HG02798 (cell line): ENCODE measurements at regions not wholly inside any gene's neighbourhood (a gene's known extent, or its start where the extent isn't known, plus 50 kb on each side); places are given as distances from the start of the nearest gene placed in this dataset.

Source experiments
- ATAC-seq: cut with Tn5 transposase; IDR thresholded peaks from one replicate; pipeline ENCODE4 v1.9.1; 2021; ENCODE audit warnings: mild to moderate bottlenecking; ENCODE audit not compliant: unreplicated experiment, poor library complexity

- ATAC-seq: no peak
Measured at GRCh38 chr2:8170552-8171327, 511.1 kb upstream of the ID2 start.

DNA sequence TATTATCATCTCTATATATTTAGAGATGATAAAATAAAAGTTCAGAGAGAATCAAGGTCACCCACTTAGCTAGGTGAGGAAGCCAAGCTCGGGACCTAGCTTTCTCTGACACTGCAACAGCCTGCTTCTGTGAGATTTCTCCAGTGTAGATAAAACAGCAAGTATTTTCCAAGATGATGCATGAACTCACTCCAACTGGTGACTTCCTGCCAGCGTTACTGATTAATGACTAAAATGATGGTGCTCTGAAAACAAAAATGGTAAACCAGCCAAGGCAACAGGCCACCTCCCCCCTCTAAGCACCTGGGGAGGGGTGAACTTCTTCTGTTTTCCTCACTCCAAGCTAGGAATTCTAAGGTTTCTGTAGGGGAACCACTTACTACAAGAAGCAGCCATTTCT lies 510.2 kb upstream of the ID2 start:
- no peak for ATAC-seq

- ATAC-seq: no peak
Measured at GRCh38 chr2:8172661-8173060, 509.2 kb upstream of the ID2 start.

- ATAC-seq: no peak
Measured at GRCh38 chr2:8174641-8175257, 507.1 kb upstream of the ID2 start.

DNA sequence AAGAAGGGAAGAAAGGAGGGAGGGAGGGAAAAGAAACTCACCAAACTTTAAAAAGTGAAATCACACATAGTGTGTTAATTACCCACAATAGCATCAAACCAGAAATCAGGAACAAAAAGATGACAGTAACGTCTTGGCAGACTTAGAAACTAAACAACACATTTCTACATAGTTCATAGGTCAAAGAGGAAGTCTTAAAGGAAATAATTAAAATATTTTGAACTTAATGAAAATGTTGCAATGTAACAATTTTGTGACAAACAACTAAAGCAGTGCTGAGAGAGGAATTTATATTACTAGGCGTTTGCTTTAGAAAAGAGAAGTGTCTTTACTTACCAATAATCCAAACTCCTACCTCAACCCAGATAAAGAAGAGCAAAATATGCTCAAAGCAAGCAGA lies 505.0 kb upstream of the ID2 start:
- ATAC-seq: no peak

DNA sequence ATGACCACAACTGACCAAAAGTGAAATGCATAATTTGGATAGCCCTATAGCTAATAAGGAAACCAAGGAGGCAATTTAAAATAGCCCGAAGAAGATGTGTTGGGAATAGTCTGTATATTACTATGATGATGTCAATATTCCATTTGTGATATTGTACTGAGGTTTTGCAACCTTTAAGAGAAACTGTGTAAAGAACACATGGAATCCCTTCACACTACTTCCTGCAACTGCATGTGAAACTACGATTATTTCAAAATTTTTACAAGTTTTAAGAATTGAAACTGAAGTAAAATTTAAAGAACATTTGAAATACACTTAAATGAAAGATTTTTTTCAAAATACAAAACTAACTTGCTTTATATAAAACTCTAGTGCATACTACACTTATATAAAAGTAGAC lies 504.3 kb upstream of the ID2 start:
- ATAC-seq: no peak

DNA sequence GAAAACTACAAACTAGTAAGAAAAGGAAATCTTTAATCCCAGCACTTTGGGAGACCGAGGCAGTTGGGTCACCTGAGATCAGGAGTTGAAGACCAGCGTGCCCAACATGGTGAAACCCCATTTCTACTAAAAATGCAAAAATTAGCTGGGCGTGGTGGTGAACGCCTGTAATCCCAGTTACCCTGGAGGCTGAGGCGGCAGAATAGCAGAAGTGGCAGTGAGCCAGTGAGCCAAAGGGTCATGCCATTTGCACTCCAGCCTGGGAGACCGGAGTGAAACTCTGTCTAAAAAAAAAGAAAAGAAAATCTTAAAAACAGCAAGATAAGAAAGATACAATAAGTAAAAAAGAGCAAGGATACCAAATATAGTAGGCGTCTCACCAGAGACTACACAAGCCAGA lies 502.9 kb upstream of the ID2 start:
- ATAC-seq: no peak

DNA sequence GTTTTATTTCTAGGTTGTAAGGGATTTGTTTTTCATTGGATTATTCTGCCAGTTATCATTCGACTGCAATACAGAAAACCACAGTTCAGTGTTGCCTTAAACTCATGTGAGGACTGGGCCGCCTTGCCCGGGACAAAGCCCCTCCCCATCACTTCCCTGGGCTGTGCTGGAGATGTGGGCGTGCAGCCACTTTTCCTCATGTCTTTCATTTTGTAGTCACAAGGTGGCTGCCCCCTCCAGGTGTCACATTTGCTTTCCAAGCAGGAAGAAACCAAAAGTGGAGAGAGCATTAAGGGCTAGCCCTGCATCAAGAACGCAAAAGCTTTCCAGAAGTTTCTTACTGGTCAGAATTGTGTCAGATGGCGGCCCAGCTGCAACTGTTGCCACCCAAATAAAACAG lies 492.5 kb upstream of the ID2 start:
- ATAC-seq: no peak

DNA sequence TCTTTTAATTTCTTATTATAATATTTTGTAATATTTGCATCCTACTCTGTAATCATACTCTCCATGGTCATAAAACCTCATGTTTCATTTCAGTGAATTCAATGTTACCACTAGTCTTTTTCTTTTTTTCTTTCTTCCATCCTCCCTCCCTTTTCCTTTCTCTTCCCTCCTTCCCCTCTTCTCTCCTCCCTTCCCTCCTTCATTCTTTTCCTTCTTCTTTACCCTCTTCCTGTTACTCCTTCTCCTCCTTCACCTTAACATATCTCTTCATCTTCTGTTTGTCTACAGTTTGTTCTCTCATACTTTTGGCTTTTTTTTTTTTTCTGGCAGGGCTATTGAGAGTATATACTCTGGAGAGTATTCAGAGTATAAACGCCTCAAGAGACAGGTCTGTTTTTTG lies 491.6 kb upstream of the ID2 start:
- no peak for ATAC-seq

DNA sequence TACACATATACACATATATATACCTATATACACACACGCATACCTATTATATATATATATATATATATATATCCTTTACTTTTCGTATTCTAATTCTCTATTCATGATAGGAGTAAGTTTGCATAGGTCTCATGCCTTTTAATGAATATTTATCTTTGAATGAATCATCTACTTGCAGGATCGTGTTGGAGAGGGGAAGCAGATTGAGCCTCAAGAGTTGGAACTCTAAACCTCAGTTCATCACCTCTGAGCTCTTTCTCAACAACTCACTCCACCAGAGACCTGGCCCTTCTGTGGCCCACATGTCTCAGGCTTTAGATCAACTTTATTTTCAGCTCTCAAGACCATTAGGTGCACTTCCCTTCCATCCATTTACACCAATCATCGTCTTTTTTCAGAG lies 490.4 kb upstream of the ID2 start:
- no peak for ATAC-seq

DNA sequence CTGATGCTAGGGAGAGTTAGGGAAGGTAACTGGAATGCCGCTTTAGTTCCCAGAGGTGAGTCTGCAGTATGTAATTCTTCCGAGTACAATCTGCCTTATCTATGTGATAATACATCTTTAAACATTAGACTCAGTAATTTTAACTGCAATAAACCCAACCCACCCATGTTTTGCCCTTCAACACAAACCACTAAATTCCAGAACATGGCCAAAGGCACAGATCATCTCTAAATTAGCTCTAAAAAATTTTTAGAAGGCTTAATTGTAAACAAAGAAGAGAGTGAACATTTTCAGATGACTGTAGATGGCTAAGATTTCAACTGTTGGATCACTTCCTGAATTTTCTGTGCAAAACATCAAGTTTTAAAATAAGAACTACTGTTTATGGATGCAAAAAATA lies 488.7 kb upstream of the ID2 start:
- ATAC-seq: no peak

- ATAC-seq: no peak
Measured at GRCh38 chr2:8193686-8194615, 487.9 kb upstream of the ID2 start.

DNA sequence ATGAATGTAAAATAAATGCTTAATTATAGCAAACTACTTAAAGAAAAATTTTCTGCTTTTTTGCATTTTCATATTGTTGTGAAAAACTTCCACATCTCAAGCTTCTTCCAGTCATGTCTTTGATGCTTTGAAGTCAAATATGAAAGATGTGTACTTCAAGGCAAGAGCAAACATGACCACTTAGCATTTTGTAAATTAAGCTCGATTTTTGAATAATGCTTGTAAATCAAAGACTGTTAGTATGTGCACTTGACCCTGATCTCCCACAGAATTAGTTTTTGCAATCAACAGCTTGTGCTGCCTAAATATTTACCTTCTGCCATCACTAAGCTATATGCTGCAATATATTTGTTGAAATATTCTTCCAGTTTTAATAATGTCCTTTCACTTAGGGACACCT lies 486.1 kb upstream of the ID2 start:
- no peak for ATAC-seq

- ATAC-seq: no peak
Measured at GRCh38 chr2:8196316-8196715, 485.5 kb upstream of the ID2 start.

GRCh38 chr2:8197101-8197500 lies 484.8 kb upstream of the ID2 start:
- no peak for ATAC-seq

- ATAC-seq: no peak
Measured at GRCh38 chr2:8197825-8198224, 484.0 kb upstream of the ID2 start.

GRCh38 chr2:8198766-8199382 lies 483.0 kb upstream of the ID2 start:
- ATAC-seq: no peak

DNA sequence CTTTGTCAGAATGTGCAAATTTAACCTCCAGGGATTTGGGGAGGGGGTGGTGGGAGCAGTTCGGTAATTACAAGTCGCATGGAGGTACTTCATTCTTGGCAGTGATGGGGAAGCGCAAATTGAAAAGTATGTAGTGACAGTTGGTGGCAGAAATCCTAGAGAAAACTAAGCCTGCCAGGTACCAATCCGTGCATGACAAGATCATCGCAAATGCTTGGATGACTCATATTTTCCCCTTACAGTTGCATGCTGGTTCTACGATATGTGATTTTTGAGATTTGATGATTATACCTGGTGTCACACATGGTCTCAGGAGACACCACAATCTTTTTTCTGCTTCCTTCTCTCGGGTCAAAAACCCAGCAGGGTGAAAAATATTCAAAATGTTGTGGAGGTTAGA lies 479.7 kb upstream of the ID2 start:
- ATAC-seq: no peak

GRCh38 chr2:8203364-8203763 lies 478.5 kb upstream of the ID2 start:
- ATAC-seq: no peak

DNA sequence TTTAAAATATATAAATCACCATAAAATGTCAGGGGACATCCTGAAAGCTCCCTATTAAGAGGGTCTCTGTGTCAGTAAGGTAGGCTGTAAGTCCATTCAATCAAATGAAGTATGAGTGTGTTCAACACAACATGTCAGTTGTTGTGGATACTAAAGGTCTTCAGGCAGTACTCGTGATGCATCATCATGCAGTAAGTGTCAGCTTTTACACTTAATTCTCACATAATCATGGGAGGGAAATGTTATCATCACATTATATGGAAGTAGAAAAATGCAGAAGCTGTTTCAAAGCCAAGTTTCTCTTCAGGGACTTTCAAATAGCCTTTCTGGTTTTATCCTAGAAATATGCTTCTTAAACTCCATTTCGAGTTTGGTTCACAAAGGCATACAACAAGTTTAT lies 477.1 kb upstream of the ID2 start:
- no peak for ATAC-seq

DNA sequence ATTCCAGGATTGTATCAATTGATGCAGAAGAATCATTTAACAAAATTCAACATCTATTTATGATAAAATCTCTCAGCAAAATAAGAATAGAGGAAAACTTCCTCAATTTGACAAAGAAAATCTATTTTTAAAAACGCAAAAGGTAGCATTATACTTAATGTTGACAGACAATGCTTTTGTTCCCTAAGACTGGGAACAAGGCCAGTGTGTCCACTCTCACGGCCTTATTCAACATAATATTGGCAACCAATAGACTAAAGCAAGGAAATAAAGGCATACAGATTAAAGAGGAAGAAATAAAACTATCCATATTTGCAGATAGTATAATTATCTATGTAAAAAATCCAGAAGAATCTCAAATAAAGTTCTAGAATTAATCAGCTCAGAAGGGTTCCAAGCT lies 472.4 kb upstream of the ID2 start:
- ATAC-seq: no peak
